Erythroblast (primary cell): ENCODE measurements at regions not wholly inside any gene's neighbourhood (a gene's known extent, or its start where the extent isn't known, plus 50 kb on each side); places are given as distances from the start of the nearest gene placed in this dataset.
A peak's percentile ranks its signal among the peaks of the same experiment; 100 is the strongest.

Experiments used
- DNase-seq, 2 experiments: peaks; one replicate each; lab custom pipeline; 2025; lab: John Stamatoyannopoulos, UW
- GATA1 ChIP-seq: IDR thresholded peaks from 2 replicates; pipeline ENCODE4 v1.6.1; 2011; ENCODE audit warnings: low read depth, mild to moderate bottlenecking, control low read depth, low read length, moderate library complexity
- POLR2A ChIP-seq: IDR thresholded peaks from 2 replicates; pipeline ENCODE4 v1.6.1; 2011; ENCODE audit warnings: mild to moderate bottlenecking, low read length

GRCh38 chr6:132952986-132953385, 138.6 kb downstream of the RPS12 start:
- no peak for DNase-seq
- TF ChIP-seq GATA1, result no peak
- TF ChIP-seq POLR2A, result no peak

- no peak for DNase-seq
- TF ChIP-seq POLR2A (no peak), GATA1 (no peak)
Measured at GRCh38 chr6:132954222-132954621, 139.9 kb downstream of the RPS12 start.

GRCh38 chr6:132954936-132955335, 140.6 kb downstream of the RPS12 start:
- TF ChIP-seq POLR2A (no peak), GATA1 (no peak)
- no peak for DNase-seq

GRCh38 chr6:132959639-132960326, 145.4 kb downstream of the RPS12 start:
- DNase-seq, result no peak
- TF ChIP-seq POLR2A (no peak), GATA1 (no peak)

- peak; percentile 1 to 15 for DNase-seq
- TF ChIP-seq POLR2A, result no peak
- no peak for TF ChIP-seq GATA1
Measured at GRCh38 chr6:132960720-132961119, 146.4 kb downstream of the RPS12 start.

- peak in 1 of 2 experiments; percentile 26 for DNase-seq
- no peak for TF ChIP-seq GATA1
- no peak for TF ChIP-seq POLR2A
Measured at GRCh38 chr6:132961122-132961521, 146.8 kb downstream of the RPS12 start.

GRCh38 chr6:132961610-132962009, 147.2 kb downstream of the RPS12 start:
- TF ChIP-seq GATA1 (no peak), POLR2A (no peak)
- DNase-seq, result peak; percentile 12 to 52

- DNase-seq, result peak; percentile 78 to 91
Measured at GRCh38 chr6:132962936-132963868, 148.8 kb downstream of the RPS12 start.

GRCh38 chr6:132964101-132964867, 149.9 kb downstream of the RPS12 start:
- peak; percentile 94 to 96 for DNase-seq
- TF ChIP-seq POLR2A, result peak; percentile 51
- no peak for TF ChIP-seq GATA1

More at GRCh38 chr6:132962936-132963868, 148.8 kb downstream of the RPS12 start:
- TF ChIP-seq GATA1 (no peak), POLR2A (no peak)

GRCh38 chr6:132964868-132965382, 150.6 kb downstream of the RPS12 start:
- TF ChIP-seq GATA1, result no peak
- no peak for TF ChIP-seq POLR2A
- DNase-seq, result peak; percentile 71 to 83

GRCh38 chr6:132967871-132968270, 153.5 kb downstream of the RPS12 start:
- no peak for DNase-seq
- TF ChIP-seq GATA1, result no peak
- TF ChIP-seq POLR2A, result no peak

- TF ChIP-seq GATA1, result no peak
- no peak for TF ChIP-seq POLR2A
- DNase-seq, result no peak
Measured at GRCh38 chr6:132968419-132968950, 154.1 kb downstream of the RPS12 start.

- TF ChIP-seq GATA1 (no peak), POLR2A (no peak)
- peak in 1 of 2 experiments; percentile 38 for DNase-seq
Measured at GRCh38 chr6:132969196-132969595, 154.8 kb downstream of the RPS12 start.
